ENCODE measurements at regions not wholly inside any gene's neighbourhood (a gene's known extent, or its start where the extent isn't known, plus 50 kb on each side); places are given as distances from the start of the nearest gene placed in this dataset.

- DNase-seq, result peak; percentile 11
Measured at GRCh38 chr13:22703601-22704209, 477.1 kb upstream of the SGCG start.

GRCh38 chr13:22707946-22708345 lies 472.8 kb upstream of the SGCG start:
- no peak for DNase-seq

- no peak for DNase-seq
Measured at GRCh38 chr13:22717036-22717435, 463.7 kb upstream of the SGCG start.

GRCh38 chr13:22726726-22727125 lies 454.1 kb upstream of the SGCG start:
- DNase-seq, result no peak

- no peak for DNase-seq
Measured at GRCh38 chr13:22735011-22735995, 445.5 kb upstream of the SGCG start.

- DNase-seq, result no peak
Measured at GRCh38 chr13:22736084-22736767, 444.6 kb upstream of the SGCG start.

GRCh38 chr13:22736768-22737092 lies 444.0 kb upstream of the SGCG start:
- no peak for DNase-seq

- DNase-seq, result no peak
Measured at GRCh38 chr13:22738357-22738756, 442.4 kb upstream of the SGCG start.

- DNase-seq, result peak; percentile 42
Measured at GRCh38 chr13:22740264-22740663, 440.5 kb upstream of the SGCG start.

- no peak for DNase-seq
Measured at GRCh38 chr13:22744688-22745452, 435.9 kb upstream of the SGCG start.

GRCh38 chr13:22748866-22749577 lies 431.8 kb upstream of the SGCG start:
- no peak for DNase-seq

- DNase-seq, result no peak
Measured at GRCh38 chr13:22749626-22750025, 431.2 kb upstream of the SGCG start.

- peak; percentile 3 for DNase-seq
Measured at GRCh38 chr13:22757530-22758120, 423.2 kb upstream of the SGCG start.

- DNase-seq, result no peak
Measured at GRCh38 chr13:22758245-22758644, 422.5 kb upstream of the SGCG start.

- DNase-seq, result no peak
Measured at GRCh38 chr13:22761709-22762108, 419.1 kb upstream of the SGCG start.

GRCh38 chr13:22765547-22765946 lies 415.2 kb upstream of the SGCG start:
- no peak for DNase-seq

GRCh38 chr13:22770891-22771290 lies 409.9 kb upstream of the SGCG start:
- no peak for DNase-seq

- DNase-seq, result no peak
Measured at GRCh38 chr13:22773465-22773864, 407.3 kb upstream of the SGCG start.

- no peak for DNase-seq
Measured at GRCh38 chr13:22776394-22777186, 404.2 kb upstream of the SGCG start.

- DNase-seq, result no peak
Measured at GRCh38 chr13:22777207-22777606, 403.6 kb upstream of the SGCG start.

GRCh38 chr13:22789027-22789593 lies 391.7 kb upstream of the SGCG start:
- no peak for DNase-seq
